ENCODE measurements at regions not wholly inside any gene's neighbourhood (a gene's known extent, or its start where the extent isn't known, plus 50 kb on each side); places are given as distances from the start of the nearest gene placed in this dataset.

DNA sequence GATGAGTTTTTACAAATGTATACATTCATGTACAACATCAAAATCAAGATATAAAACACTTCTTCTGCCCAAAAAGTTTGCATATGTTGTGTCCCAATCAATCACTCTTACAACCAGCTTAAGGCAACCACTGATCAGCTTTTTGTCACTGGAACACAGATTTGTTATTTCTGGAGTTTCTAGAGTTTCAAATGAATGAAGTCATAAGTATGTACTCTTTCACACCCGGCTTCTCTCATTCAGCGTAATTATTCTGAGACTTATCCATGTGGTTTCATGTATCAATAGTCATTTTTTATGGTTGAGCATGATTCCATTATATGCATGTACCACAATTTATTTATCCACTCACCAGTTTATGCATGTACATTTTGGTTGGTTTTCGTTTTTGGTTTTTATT, 53.0 kb upstream of the CORO2B start:
- Histone ChIP-seq H3K4me1 (no peaks in the 10 kb centered on the region), H3K4me2 (ENCODE audit: low read length) (no peak overlapping the region), H3K27me3 (ENCODE audit: control insufficient read depth, insufficient read depth, low read length) (no peaks in the 10 kb centered on the region), H3K9ac (no peak overlapping the region), H2AFZ (no peak overlapping the region), H3K36me3 (ENCODE audit: control insufficient read depth, insufficient read depth, low read length) (no peaks in the 10 kb centered on the region), H3K27ac (no peak overlapping the region), H3K9me3 (ENCODE audit: control insufficient read depth, low read length) (no peaks in the 10 kb centered on the region), H3K4me3 (ENCODE audit: low read depth, low read length) (no peak overlapping the region), H3K79me2 (no peaks in the 10 kb centered on the region)
- TF ChIP-seq, protein P1, sequence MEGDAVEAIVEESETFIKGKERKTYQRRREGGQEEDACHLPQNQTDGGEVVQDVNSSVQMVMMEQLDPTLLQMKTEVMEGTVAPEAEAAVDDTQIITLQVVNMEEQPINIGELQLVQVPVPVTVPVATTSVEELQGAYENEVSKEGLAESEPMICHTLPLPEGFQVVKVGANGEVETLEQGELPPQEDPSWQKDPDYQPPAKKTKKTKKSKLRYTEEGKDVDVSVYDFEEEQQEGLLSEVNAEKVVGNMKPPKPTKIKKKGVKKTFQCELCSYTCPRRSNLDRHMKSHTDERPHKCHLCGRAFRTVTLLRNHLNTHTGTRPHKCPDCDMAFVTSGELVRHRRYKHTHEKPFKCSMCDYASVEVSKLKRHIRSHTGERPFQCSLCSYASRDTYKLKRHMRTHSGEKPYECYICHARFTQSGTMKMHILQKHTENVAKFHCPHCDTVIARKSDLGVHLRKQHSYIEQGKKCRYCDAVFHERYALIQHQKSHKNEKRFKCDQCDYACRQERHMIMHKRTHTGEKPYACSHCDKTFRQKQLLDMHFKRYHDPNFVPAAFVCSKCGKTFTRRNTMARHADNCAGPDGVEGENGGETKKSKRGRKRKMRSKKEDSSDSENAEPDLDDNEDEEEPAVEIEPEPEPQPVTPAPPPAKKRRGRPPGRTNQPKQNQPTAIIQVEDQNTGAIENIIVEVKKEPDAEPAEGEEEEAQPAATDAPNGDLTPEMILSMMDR (IDR thresholded peaks at IDR 0.05) = no peak

DNA sequence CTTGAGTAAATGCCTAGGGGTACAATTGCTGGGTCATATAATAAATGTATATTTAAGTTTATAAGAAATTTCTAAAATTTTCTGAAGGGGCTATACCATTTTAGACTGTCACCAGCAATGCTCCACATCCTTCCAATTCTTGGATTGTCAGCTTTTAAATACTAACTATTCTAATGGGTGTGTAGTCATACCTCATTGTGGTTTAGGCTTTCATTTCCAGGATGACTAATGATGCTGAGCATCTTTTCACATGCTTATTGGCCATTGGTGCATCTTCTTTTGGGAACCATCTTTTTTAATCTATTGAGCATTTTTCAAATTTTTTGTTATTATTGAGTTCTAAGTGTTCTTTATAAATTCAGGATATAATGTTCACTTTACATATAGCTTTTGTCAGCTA, 52.5 kb upstream of the CORO2B start:
- Histone ChIP-seq H3K36me3 (ENCODE audit: control insufficient read depth, insufficient read depth, low read length) (no peaks in the 10 kb centered on the region), H3K27me3 (ENCODE audit: control insufficient read depth, insufficient read depth, low read length) (no peaks in the 10 kb centered on the region), H3K27ac (no peak overlapping the region), H3K4me1 (no peaks in the 10 kb centered on the region), H2AFZ (no peak overlapping the region), H3K4me3 (ENCODE audit: low read depth, low read length) (no peak overlapping the region), H3K9me3 (ENCODE audit: control insufficient read depth, low read length) (no peaks in the 10 kb centered on the region), H3K9ac (no peak overlapping the region), H3K4me2 (ENCODE audit: low read length) (no peak overlapping the region), H3K79me2 (no peaks in the 10 kb centered on the region)
- TF ChIP-seq, protein P1 (IDR thresholded peaks at IDR 0.05) = no peak

DNA sequence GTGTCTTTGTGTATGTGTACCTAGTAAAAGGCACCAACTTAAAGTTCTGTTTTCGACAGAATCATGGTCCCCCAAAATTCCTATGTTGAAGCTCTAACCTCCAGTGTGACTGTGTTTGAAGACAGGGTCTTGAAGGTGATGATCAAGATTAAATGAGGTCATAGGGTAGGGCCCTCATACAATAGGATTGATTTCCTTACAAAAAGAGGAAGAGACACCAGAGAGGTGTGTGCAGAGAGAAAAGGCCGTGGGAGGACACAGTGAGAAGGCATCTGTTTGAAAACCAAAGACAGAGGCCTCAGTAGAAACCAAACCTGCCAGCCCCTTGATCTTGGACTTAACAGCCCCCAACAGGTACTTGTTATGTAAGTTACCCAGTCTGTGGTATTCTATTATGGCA, 52.0 kb upstream of the CORO2B start:
- H3K79me2 ChIP-seq = no peaks in the 10 kb centered on the region
- no peak overlapping the region for H3K9ac ChIP-seq
- no peaks in the 10 kb centered on the region for H3K27me3 ChIP-seq (ENCODE audit: control insufficient read depth, insufficient read depth, low read length)
- no peak overlapping the region for H2AFZ ChIP-seq
- H3K27ac ChIP-seq = no peak overlapping the region
- H3K4me1 ChIP-seq = no peaks in the 10 kb centered on the region
- H3K4me3 ChIP-seq (ENCODE audit: low read depth, low read length) = no peak overlapping the region
- no peaks in the 10 kb centered on the region for H3K9me3 ChIP-seq (ENCODE audit: control insufficient read depth, low read length)
- TF ChIP-seq, protein P1 (IDR thresholded peaks at IDR 0.05) = no peak
- no peak overlapping the region for H3K4me2 ChIP-seq (ENCODE audit: low read length)
- no peaks in the 10 kb centered on the region for H3K36me3 ChIP-seq (ENCODE audit: control insufficient read depth, insufficient read depth, low read length)

DNA sequence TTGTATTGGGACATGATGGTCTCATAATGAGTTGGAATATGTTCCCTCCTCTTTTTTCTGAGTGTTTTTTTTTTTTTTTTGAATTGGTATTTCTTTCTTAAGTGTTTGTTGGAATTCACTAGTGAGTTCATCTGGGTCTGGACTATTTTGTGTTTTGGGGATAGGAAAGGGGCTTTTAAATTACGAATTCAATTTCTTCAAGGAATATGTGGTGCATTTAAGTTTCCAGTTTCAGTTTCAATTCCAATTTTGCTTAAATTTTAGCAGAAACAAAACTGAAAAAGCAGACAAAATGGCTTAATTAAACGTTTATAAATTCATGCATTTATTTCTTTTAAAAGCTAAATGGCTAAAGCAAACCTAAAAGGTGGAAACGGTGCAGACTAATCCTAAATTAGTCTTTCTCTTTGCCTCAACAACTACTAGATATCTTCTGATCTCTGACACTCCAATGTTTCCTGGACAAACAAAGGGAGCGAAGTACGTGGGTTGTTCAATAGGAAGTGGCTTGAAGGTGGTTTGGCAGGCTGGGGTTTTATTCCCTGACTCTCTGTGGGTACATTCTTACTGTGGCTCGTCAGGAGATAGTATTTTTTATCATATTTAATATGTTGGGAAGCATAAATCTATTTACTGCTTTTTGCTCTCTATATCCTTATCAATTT, 50.0 kb upstream of the CORO2B start:
- no peak overlapping the region for H3K4me3 ChIP-seq (ENCODE audit: low read depth, low read length)
- H3K4me2 ChIP-seq (ENCODE audit: low read length) = no peak overlapping the region
- H3K4me1 ChIP-seq = no peaks in the 10 kb centered on the region
- no peak overlapping the region for H3K9ac ChIP-seq
- H3K79me2 ChIP-seq = no peaks in the 10 kb centered on the region
- no peaks in the 10 kb centered on the region for H3K9me3 ChIP-seq (ENCODE audit: control insufficient read depth, low read length)
- no peak overlapping the region for H2AFZ ChIP-seq
- no peak overlapping the region for H3K27ac ChIP-seq
- no peaks in the 10 kb centered on the region for H3K36me3 ChIP-seq (ENCODE audit: control insufficient read depth, insufficient read depth, low read length)
- H3K27me3 ChIP-seq (ENCODE audit: control insufficient read depth, insufficient read depth, low read length) = no peaks in the 10 kb centered on the region
- TF ChIP-seq, protein P1 (IDR thresholded peaks at IDR 0.05) = no peak

Measured in parathyroid adenoma (tissue), 2 donors.